Breast epithelium (tissue), 4 donors: ENCODE measurements at regions not wholly inside any gene's neighbourhood (a gene's known extent, or its start where the extent isn't known, plus 50 kb on each side); places are given as distances from the start of the nearest gene placed in this dataset.

Source experiments
- DNase-seq, 2 donors: peaks; one replicate each; pipeline ENCODE4 v3.0.0-alpha.2; 2019; ENCODE audit warnings: low spot score in 2 of 2
- H3K27ac ChIP-seq, 2 donors: fragments of 200-600 bp; sonication (generic) in 1 of 2; one replicate each; pipeline ENCODE4 v1.5.1; 2016 to 2019; ENCODE audit warnings: mild to moderate bottlenecking in 1 of 2
- H3K27me3 ChIP-seq, 2 donors: fragments of 200-600 bp; sonication (generic) in 1 of 2; one replicate each; pipeline versions ENCODE4 v1.5.1 to v1.6.0; 2017 to 2019; ENCODE audit warnings: control low read depth in 1 of 2, mild to moderate bottlenecking in 1 of 2
- H3K36me3 ChIP-seq: fragments of 200-600 bp; one replicate; pipeline ENCODE4 v1.5.1; 2019
- H3K4me1 ChIP-seq, 2 donors: fragments of 200-600 bp; sonication (generic); one replicate each; pipeline ENCODE4 v1.5.1; 2016 to 2019; ENCODE audit warnings: control low read depth in 1 of 2
- H3K4me3 ChIP-seq, 3 donors: fragments of 200-600 bp; sonication (generic); 1 replicate in 2 of 3; 2 replicates in 1 of 3; pipeline ENCODE4 v1.5.1; 2016 to 2019; ENCODE audit warnings: mild to moderate bottlenecking in 3 of 3, moderate library complexity in 2 of 3
- H3K9me3 ChIP-seq, 2 donors: fragments of 200-600 bp; sonication (generic) in 1 of 2; one replicate each; pipeline ENCODE4 v1.5.1; 2016 to 2019; ENCODE audit warnings: control low read depth in 1 of 2
- CTCF ChIP-seq, 3 donors: fragments of 450-650 bp; IDR thresholded peaks; one replicate each; pipeline ENCODE4 v1.5.1; 2016 to 2017; ENCODE audit warnings: antibody characterized with exemption in 3 of 3, mild to moderate bottlenecking in 3 of 3, moderate library complexity in 3 of 3
- POLR2A ChIP-seq: fragments of 450-650 bp; IDR thresholded peaks from one replicate; pipeline ENCODE4 v1.6.1; 2016; ENCODE audit warnings: antibody characterized with exemption, mild to moderate bottlenecking, moderate library complexity
- POLR2AphosphoS5 ChIP-seq, 3 donors: sonication (generic); formaldehyde crosslinking; IDR thresholded peaks; one replicate each; pipeline ENCODE4 v1.6.1; 2017; ENCODE audit warnings: antibody characterized with exemption in 3 of 3
- intact Hi-C: fragments of 100-400 bp; cut with DNase I; formaldehyde crosslinking; loops from one replicate; pipeline ENCODE4 v1.15.1; 2023; ENCODE audit warnings: low total_unique reads

DNA sequence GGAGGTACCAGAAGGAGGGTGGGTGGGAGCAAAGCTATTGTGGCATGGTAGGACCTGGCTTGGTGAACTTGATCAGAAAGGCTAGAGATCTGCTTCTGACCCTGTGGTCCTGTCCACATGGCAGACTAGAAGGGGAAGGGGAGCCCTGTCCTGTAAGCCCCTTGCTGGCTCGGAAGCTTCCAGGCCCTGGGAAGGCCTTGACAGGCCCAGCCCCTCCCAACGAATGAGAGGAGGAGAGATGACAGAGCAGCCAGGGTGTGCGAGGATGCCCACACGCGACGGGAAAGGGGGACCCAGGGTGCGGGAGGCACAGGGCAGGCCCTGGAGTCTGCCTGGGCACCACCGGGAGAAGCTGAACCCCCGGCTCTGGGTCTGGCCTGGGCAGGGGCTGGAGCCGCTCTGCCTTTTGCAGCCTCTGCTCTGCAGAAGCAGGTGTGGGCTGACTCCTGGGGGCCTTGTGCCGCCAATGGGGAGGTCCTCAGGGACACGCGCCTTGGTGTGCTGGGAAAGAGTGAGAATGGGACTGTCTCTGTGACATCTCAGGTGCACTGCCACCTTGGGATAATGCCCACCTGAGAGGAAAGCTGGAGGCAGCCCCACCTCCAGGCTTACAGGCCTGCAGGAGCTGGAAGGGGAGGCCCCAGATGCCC is 1447.5 kb downstream of the BRD1 start:
- H3K36me3 ChIP-seq: no peaks in the 10 kb centered on the region
- TF ChIP-seq POLR2AphosphoS5 (IDR thresholded peaks at IDR 0.05): no peak
- TF ChIP-seq CTCF (IDR thresholded peaks at IDR 0.05): no peak
- no peak for TF ChIP-seq POLR2A
- peak in 1 of 2 donors; percentile 15 for DNase-seq

DNA sequence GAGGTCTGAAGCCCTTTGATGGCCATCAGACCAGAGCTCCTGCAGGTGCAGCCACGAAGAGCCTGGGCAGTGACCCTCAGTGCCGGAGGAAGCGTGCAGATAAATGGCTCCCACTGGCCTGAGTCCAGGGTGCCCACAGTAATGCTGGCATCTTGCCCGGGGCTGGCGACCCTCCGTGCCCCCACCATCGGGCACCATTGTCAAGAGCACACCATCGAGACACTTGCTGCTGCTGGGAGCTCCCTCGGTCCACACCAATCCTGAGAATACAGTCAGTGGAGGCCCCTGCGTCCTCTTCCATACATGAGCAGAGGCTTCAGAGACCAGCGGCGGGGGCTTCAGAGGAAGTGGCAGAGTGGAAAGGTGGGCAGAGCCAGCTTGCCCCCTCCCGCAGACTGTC is 1448.3 kb downstream of the BRD1 start:
- Histone ChIP-seq H3K4me1 (no peaks in the 10 kb centered on the region), H3K36me3 (no peaks in the 10 kb centered on the region), H3K4me3 (no peak overlapping the region), H3K27ac (no peak overlapping the region), H3K27me3 (peaks cover 0 to 23% of the 10 kb centered on the region in 2 donors), H3K9me3 (peaks cover 0 to 4% of the 10 kb centered on the region in 2 donors)
- TF ChIP-seq POLR2AphosphoS5 (IDR thresholded peaks at IDR 0.05) (no peak), CTCF (IDR thresholded peaks at IDR 0.05) (no peak), POLR2A (no peak)
- peak in 1 of 2 donors; percentile 46 for DNase-seq
- intact Hi-C loops: no loop called here

More for the DNA sequence above, 1447.5 kb downstream of the BRD1 start:
- H3K4me1 ChIP-seq: no peaks in the 10 kb centered on the region
- peaks cover 0 to 12% of the 10 kb centered on the region in 2 donors for H3K9me3 ChIP-seq
- no peak overlapping the region for H3K27ac ChIP-seq
- peaks cover 0 to 23% of the 10 kb centered on the region in 2 donors for H3K27me3 ChIP-seq
- H3K4me3 ChIP-seq: no peak overlapping the region
- intact Hi-C loops: no loop called here

DNA sequence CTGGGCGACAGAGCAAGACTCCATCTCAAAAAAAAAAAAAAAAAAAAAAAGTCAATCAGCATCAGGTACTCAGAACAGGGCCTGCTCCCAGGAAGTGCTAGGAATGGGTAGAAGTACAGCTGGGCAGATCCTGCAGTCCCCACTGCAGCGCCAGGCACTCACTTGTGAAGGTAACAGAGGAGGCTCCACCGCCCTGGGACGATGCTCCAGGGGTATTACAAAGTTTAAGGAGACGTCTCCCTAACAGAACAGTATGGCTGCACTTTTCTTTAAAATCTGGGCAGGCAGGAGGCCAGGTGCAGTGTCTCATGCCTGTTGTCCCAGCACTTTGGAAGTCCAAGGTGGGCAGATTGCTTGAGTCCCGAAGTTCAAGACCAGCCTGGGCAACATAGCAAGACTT is 1449.0 kb downstream of the BRD1 start:
- TF ChIP-seq POLR2AphosphoS5 (IDR thresholded peaks at IDR 0.05) (no peak), POLR2A (no peak), CTCF (IDR thresholded peaks at IDR 0.05) (no peak)
- peaks cover 0 to 23% of the 10 kb centered on the region in 2 donors for H3K27me3 ChIP-seq
- no peak overlapping the region for H3K27ac ChIP-seq
- DNase-seq: no peak
- H3K36me3 ChIP-seq: no peaks in the 10 kb centered on the region
- H3K4me3 ChIP-seq: no peak overlapping the region
- intact Hi-C loops: no loop called here
- no peaks in the 10 kb centered on the region for H3K9me3 ChIP-seq
- no peaks in the 10 kb centered on the region for H3K4me1 ChIP-seq

- H3K4me3 ChIP-seq: no peak overlapping the region
- peaks cover 0 to 23% of the 10 kb centered on the region in 2 donors for H3K27me3 ChIP-seq
- no peak overlapping the region for H3K27ac ChIP-seq
- TF ChIP-seq POLR2AphosphoS5 (IDR thresholded peaks at IDR 0.05): no peak
- TF ChIP-seq CTCF (IDR thresholded peaks at IDR 0.05): no peak
- TF ChIP-seq POLR2A: no peak
- no peaks in the 10 kb centered on the region for H3K9me3 ChIP-seq
- no peaks in the 10 kb centered on the region for H3K36me3 ChIP-seq
- peak in 1 of 2 donors; percentile 31 for DNase-seq
- no peaks in the 10 kb centered on the region for H3K4me1 ChIP-seq
- intact Hi-C loops: no loop called here
These were observed 1450.5 kb downstream of the BRD1 start for GRCh38 chr22:48376936-48377712.

DNA sequence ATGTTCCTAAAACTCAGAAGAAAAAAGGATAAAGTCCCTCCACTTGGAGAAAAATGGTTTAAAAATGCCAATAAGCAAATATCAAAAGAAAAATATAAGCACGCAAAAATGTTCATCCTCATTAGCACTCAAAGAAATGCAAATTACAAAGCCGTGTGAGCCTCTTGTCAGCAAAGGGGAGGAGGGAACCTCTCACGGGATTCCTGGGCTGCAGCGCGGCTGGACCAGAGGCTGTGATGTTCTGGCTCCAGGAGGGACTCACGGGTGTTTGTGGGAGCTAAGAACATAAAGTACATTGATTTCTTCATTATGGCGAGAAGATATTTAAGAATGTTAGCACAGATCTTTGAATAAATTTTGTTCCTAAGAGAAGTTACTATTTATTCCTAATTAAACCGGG is 1451.2 kb downstream of the BRD1 start:
- H3K27me3 ChIP-seq: peaks cover 0 to 17% of the 10 kb centered on the region in 2 donors
- H3K27ac ChIP-seq: no peak overlapping the region
- no peaks in the 10 kb centered on the region for H3K36me3 ChIP-seq
- no peak overlapping the region for H3K4me3 ChIP-seq
- TF ChIP-seq POLR2AphosphoS5 (IDR thresholded peaks at IDR 0.05): no peak
- no peak for TF ChIP-seq POLR2A
- no peak for TF ChIP-seq CTCF (IDR thresholded peaks at IDR 0.05)
- intact Hi-C loops: no loop called here
- no peak for DNase-seq
- H3K4me1 ChIP-seq: no peaks in the 10 kb centered on the region
- H3K9me3 ChIP-seq: no peaks in the 10 kb centered on the region
